Activated CD8-positive, alpha-beta T cell treated with anti-CD3 and anti-CD28 coated beads for 36 hours (primary cell): ENCODE measurements at regions not wholly inside any gene's neighbourhood (a gene's known extent, or its start where the extent isn't known, plus 50 kb on each side); places are given as distances from the start of the nearest gene placed in this dataset.
"Not testable (repeated sequence)": the region's sequence is repeated elsewhere in the genome, so short reads cannot be mapped to it uniquely, and the experiment has no call there.

Source experiments
- ATAC-seq: fragments of 200-7000 bp; cut with Tn5 transposase; one replicate; pipeline ENCODE4 v1.10.0; 2021; ENCODE audit warnings: mild to moderate bottlenecking, moderate library complexity
- CTCF ChIA-PET: fragments of 350-600 bp; sonication (Branson Sonifier 250); formaldehyde crosslinking; loops from one replicate; lab custom pipeline; 2021; ENCODE audit warnings: antibody characterized with exemption; lab: Charles Lee
- POLR2A ChIA-PET: fragments of 350-600 bp; sonication (Branson Sonifier 250); formaldehyde crosslinking; loops from one replicate; lab custom pipeline; 2021; ENCODE audit warnings: antibody characterized with exemption; lab: Charles Lee
- DNase-seq: peaks from one replicate; pipeline ENCODE4 v3.0.0-alpha.2; 2020
- H3K27ac Mint-ChIP-seq: one replicate; pipeline ENCODE4 v1.8.0; 2021; ENCODE audit warnings: mild to moderate bottlenecking, mixed read lengths
- H3K27me3 Mint-ChIP-seq: one replicate; pipeline ENCODE4 v1.8.0; 2021; ENCODE audit warnings: mixed read lengths
- H3K36me3 Mint-ChIP-seq: one replicate; pipeline ENCODE4 v1.8.0; 2021; ENCODE audit warnings: low read depth, mixed read lengths
- H3K4me1 Mint-ChIP-seq: one replicate; pipeline ENCODE4 v1.8.0; 2021; ENCODE audit warnings: low read depth, mixed read lengths
- H3K4me3 Mint-ChIP-seq: one replicate; pipeline ENCODE4 v1.8.0; 2021; ENCODE audit warnings: mild to moderate bottlenecking, moderate library complexity, mixed read lengths
- H3K9me3 Mint-ChIP-seq: one replicate; pipeline ENCODE4 v1.8.0; 2021; ENCODE audit warnings: mixed read lengths
- CTCF ChIP-seq: fragments of 200-600 bp; IDR thresholded peaks from one replicate; pipeline ENCODE4 v1.8.0; 2022; ENCODE audit warnings: antibody characterized with exemption, mild to moderate bottlenecking
- intact Hi-C: fragments of 100-400 bp; cut with micrococcal nuclease; formaldehyde crosslinking; loops from one replicate; pipeline ENCODE4 v1.10.0; 2022

- H3K27ac Mint-ChIP-seq, result no peak overlapping the region
- no peaks in the 10 kb centered on the region for H3K9me3 Mint-ChIP-seq
- intact Hi-C loops, result no loop called here
- H3K4me1 Mint-ChIP-seq, result no peaks in the 10 kb centered on the region
- no peak for TF ChIP-seq CTCF
- DNase-seq (no peak), ATAC-seq (no peak)
- no peaks in the 10 kb centered on the region for H3K36me3 Mint-ChIP-seq
- no peak overlapping the region for H3K4me3 Mint-ChIP-seq
- ChIA-PET POLR2A (no interaction called here), CTCF (interaction anchor here (0.6 kb wide), 1 partner anchor 911 kb away, joined by 3 read pairs; no protein-coding TSS in a partner anchor)
- no peaks in the 10 kb centered on the region for H3K27me3 Mint-ChIP-seq
These were observed 115.1 kb upstream of the PCED1B start for GRCh38 chr12:46963977-46964971.

- Mint-ChIP-seq H3K4me1 (no peaks in the 10 kb centered on the region), H3K36me3 (no peaks in the 10 kb centered on the region), H3K27me3 (no peaks in the 10 kb centered on the region), H3K4me3 (no peak overlapping the region), H3K9me3 (no peaks in the 10 kb centered on the region), H3K27ac (no peak overlapping the region)
- ATAC-seq (no peak), DNase-seq (no peak)
- intact Hi-C loops, result no loop called here
- ChIA-PET CTCF (no interaction called here), POLR2A (no interaction called here)
- TF ChIP-seq CTCF, result no peak
These were observed 114.3 kb upstream of the PCED1B start for GRCh38 chr12:46965137-46965536.

GRCh38 chr12:46965880-46966279 lies 113.5 kb upstream of the PCED1B start:
- no peak for TF ChIP-seq CTCF
- intact Hi-C loops, result no loop called here
- DNase-seq (no peak), ATAC-seq (no peak)
- no peak overlapping the region for H3K27ac Mint-ChIP-seq
- no peaks in the 10 kb centered on the region for H3K9me3 Mint-ChIP-seq
- no peaks in the 10 kb centered on the region for H3K4me1 Mint-ChIP-seq
- ChIA-PET CTCF (no interaction called here), POLR2A (no interaction called here)
- H3K4me3 Mint-ChIP-seq, result no peak overlapping the region
- no peaks in the 10 kb centered on the region for H3K27me3 Mint-ChIP-seq
- no peaks in the 10 kb centered on the region for H3K36me3 Mint-ChIP-seq

- TF ChIP-seq CTCF, result no peak
These were observed 108.8 kb upstream of the PCED1B start for GRCh38 chr12:46970636-46971035.

GRCh38 chr12:46973937-46974336 lies 105.5 kb upstream of the PCED1B start:
- H3K9me3 Mint-ChIP-seq, DNase-seq, H3K4me3 Mint-ChIP-seq, H3K4me1 Mint-ChIP-seq, intact Hi-C loops, POLR2A ChIA-PET, ATAC-seq, H3K27ac Mint-ChIP-seq, CTCF ChIA-PET, H3K36me3 Mint-ChIP-seq: not testable (repeated sequence)
- peaks cover 20% of the 10 kb centered on the region for H3K27me3 Mint-ChIP-seq

More at GRCh38 chr12:46970636-46971035, 108.8 kb upstream of the PCED1B start:
- CTCF ChIA-PET, result no interaction called here
- ATAC-seq (no peak), DNase-seq (no peak)
- intact Hi-C loops, result no loop called here
- Mint-ChIP-seq H3K4me1 (no peaks in the 10 kb centered on the region), H3K9me3 (no peaks in the 10 kb centered on the region), H3K36me3 (no peaks in the 10 kb centered on the region), H3K4me3 (no peak overlapping the region), H3K27me3 (peaks cover 17% of the 10 kb centered on the region), H3K27ac (no peak overlapping the region)
- POLR2A ChIA-PET, result no interaction called here
